Left ventricle myocardium inferior (tissue), 1 donor: ENCODE measurements at regions not wholly inside any gene's neighbourhood (a gene's known extent, or its start where the extent isn't known, plus 50 kb on each side); places are given as distances from the start of the nearest gene placed in this dataset.
A peak's percentile ranks its signal among the peaks of the same experiment; 100 is the strongest.
"Not testable (repeated sequence)": the region's sequence is repeated elsewhere in the genome, so short reads cannot be mapped to it uniquely, and the experiment has no call there.

Experiments
- DNase-seq: peaks from one replicate; pipeline ENCODE4 v3.0.0-alpha.2; 2020
- H3K27ac ChIP-seq: fragments of 200-600 bp; replicated peaks from 2 replicates; pipeline ENCODE4 v1.8.0; 2021
- H3K27me3 ChIP-seq: fragments of 200-600 bp; 2 replicates; pipeline ENCODE4 v1.8.0; 2021; ENCODE audit warnings: low read depth
- H3K36me3 ChIP-seq: fragments of 200-600 bp; 2 replicates; pipeline ENCODE4 v1.8.0; 2021
- H3K4me1 ChIP-seq: fragments of 200-600 bp; 2 replicates; pipeline ENCODE4 v1.8.0; 2021
- H3K4me3 ChIP-seq: fragments of 200-600 bp; 2 replicates; pipeline ENCODE4 v1.8.0; 2021; ENCODE audit warnings: mild to moderate bottlenecking, moderate library complexity
- H3K9me3 ChIP-seq: fragments of 200-600 bp; replicated peaks from 2 replicates; pipeline ENCODE4 v1.8.0; 2021
- intact Hi-C: fragments of 100-400 bp; cut with micrococcal nuclease; formaldehyde crosslinking; loops from one replicate; pipeline ENCODE4 v1.11.0; 2022
- TF ChIP-seq, protein P1 (sequence below): fragments of 200-600 bp; IDR thresholded peaks from 2 replicates; pipeline ENCODE4 v1.8.0; 2021; ENCODE audit warnings: antibody characterized with exemption, mild to moderate bottlenecking, borderline replicate concordance
- donor health status: DM: no; HTN: yes; CAD: no; lungs with severe emphysema.

DNA sequence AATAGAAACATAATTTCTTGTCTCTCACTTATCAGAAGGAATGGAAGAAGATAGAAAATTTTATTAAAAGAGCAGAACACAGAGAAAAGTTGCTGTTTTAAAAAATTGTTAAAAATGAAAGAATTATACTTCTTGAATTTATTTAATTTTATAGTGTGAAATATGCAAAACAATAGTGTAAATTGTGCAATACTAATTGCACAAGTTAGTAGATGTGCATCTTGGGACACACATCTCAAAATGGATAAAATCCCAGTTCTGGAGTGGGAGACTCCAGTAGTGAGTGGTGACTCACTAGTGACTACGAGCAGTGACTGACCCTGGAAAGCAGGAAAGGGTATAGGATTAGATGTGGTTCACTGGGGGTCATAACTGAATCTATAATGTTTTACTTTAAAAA, 223.2 kb downstream of the MSX2 start:
- no peak overlapping the region for H3K27ac ChIP-seq
- intact Hi-C loops, result no loop called here
- no peaks in the 10 kb centered on the region for H3K36me3 ChIP-seq
- DNase-seq, result no peak
- H3K27me3 ChIP-seq, result peaks cover 64% of the 10 kb centered on the region
- TF ChIP-seq, protein P1, sequence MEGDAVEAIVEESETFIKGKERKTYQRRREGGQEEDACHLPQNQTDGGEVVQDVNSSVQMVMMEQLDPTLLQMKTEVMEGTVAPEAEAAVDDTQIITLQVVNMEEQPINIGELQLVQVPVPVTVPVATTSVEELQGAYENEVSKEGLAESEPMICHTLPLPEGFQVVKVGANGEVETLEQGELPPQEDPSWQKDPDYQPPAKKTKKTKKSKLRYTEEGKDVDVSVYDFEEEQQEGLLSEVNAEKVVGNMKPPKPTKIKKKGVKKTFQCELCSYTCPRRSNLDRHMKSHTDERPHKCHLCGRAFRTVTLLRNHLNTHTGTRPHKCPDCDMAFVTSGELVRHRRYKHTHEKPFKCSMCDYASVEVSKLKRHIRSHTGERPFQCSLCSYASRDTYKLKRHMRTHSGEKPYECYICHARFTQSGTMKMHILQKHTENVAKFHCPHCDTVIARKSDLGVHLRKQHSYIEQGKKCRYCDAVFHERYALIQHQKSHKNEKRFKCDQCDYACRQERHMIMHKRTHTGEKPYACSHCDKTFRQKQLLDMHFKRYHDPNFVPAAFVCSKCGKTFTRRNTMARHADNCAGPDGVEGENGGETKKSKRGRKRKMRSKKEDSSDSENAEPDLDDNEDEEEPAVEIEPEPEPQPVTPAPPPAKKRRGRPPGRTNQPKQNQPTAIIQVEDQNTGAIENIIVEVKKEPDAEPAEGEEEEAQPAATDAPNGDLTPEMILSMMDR, result no peak
- no peaks in the 10 kb centered on the region for H3K9me3 ChIP-seq
- H3K4me3 ChIP-seq, result no peak overlapping the region
- H3K4me1 ChIP-seq, result no peaks in the 10 kb centered on the region

DNA sequence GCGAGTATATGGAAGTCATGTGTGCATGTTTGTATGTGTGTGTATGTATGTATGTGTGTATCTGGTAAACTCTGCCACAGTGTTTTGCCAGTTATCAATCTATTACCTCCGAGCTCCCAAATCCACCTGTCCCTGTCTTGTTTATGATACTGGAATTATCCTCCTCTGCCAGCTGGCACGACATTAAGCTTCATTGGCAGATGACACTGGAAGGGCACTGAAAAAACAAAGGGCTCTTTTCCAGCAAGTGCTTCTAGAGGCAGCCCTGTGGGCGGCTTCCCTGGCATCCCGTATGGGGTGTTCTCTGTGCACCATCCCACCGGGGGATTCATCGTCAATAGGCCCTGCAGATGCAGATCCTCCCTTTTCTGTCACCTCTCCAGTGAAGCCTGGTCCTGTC, 221.5 kb downstream of the MSX2 start:
- TF ChIP-seq, protein P1, result no peak
- peaks cover 71% of the 10 kb centered on the region for H3K27me3 ChIP-seq

DNA sequence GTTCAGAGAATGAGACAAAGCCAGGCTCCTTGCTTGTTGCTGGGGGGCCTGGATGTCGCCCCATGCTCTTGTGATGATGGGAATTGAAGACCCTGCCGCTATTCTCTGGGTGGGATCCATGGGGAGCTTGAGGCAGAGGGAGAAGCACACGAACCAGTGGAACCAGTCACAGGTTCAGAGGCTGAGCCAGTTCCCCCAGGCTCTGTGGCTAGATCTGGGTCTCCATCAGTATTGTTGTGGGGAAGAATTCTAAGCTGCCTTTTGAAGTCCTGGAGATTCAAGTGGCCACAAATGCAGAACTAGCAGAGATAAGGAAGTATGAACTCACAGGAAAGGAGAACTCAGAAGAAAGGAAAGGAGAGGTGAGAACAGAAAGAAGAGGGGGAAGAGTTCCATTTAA, 219.4 kb downstream of the MSX2 start:
- Histone ChIP-seq H3K4me3 (no peak overlapping the region), H3K9me3 (no peaks in the 10 kb centered on the region), H3K27me3 (peaks cover 69% of the 10 kb centered on the region), H3K27ac (no peak overlapping the region), H3K36me3 (no peaks in the 10 kb centered on the region), H3K4me1 (no peaks in the 10 kb centered on the region)
- TF ChIP-seq, protein P1, result no peak
- no peak for DNase-seq
- intact Hi-C loops, result no loop called here

More for the DNA sequence above, 221.5 kb downstream of the MSX2 start:
- no peak overlapping the region for H3K27ac ChIP-seq
- no peaks in the 10 kb centered on the region for H3K9me3 ChIP-seq
- no peaks in the 10 kb centered on the region for H3K4me1 ChIP-seq
- H3K4me3 ChIP-seq, result no peak overlapping the region
- H3K36me3 ChIP-seq, result no peaks in the 10 kb centered on the region
- intact Hi-C loops, result no loop called here
- no peak for DNase-seq

DNA sequence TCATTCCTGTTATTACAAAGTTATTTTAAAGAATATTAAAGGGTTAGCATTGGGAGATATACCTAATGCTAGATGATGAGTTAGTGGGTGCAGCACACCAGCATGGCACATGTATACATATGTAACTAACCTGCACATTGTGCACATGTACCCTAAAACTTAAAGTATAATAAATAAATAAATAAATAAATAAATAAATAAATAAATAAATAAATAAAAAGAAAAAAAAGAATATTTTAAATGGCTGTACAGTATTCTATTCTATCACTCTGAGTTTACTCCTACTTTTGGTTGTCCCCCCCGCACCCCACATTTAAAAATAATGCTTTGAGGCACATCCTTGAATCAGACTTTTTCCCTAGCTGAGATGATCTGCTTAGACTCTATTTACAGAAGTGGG, 218.6 kb downstream of the MSX2 start:
- H3K4me3 ChIP-seq, H3K9me3 ChIP-seq, intact Hi-C loops, DNase-seq, H3K27ac ChIP-seq, H3K36me3 ChIP-seq, H3K4me1 ChIP-seq: not testable (repeated sequence)
- peaks cover 66% of the 10 kb centered on the region for H3K27me3 ChIP-seq

DNA sequence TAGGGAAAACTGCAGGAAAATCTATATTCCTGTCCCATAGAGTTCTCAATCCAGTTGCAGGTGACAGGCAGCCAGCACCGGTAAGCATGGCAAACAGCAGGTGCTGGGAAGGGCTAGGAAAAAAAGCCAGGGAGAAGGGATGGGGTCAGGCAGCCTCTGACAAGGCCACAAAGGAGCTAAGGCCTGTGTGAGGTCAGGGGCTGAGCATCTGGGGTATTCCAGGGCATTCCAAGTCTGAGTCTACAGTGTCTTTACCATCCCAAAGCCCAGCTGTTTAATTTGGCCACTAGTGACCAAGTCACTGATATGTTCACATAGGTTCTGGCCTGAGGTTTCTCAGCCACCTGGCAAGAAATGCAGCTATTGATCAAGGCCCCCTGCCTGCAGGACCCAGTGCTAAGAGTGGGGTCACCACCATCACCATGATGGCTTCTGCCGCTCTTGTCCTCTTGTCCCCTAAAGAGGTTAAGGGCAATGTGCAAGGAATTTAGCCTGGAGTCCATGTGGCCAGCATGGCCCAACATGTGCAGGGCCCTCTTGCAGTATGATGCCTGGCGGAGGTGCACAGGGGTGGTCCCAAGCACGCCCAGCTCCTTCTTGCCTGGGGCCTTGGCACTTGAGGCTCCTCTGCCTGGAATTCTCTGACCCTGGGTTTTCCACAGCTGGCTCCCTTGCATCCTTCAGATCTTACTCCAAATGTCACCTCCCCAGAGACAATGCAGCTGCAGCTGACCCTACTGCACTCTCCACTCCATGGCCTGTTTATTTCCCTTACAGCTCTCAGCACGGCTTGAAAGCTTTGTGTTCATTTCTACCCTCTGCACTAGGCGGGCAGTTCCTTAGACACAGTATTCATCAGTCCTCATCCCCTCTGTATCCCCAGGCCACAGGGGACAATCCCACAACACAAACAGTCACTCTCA, 213.1 kb downstream of the MSX2 start:
- TF ChIP-seq, protein P1, result no peak
- DNase-seq, result no peak
- Histone ChIP-seq H3K9me3 (no peaks in the 10 kb centered on the region), H3K27ac (no peak overlapping the region), H3K4me1 (no peaks in the 10 kb centered on the region), H3K36me3 (no peaks in the 10 kb centered on the region), H3K4me3 (no peak overlapping the region), H3K27me3 (peaks cover 46% of the 10 kb centered on the region)
- intact Hi-C loops, result no loop called here

DNA sequence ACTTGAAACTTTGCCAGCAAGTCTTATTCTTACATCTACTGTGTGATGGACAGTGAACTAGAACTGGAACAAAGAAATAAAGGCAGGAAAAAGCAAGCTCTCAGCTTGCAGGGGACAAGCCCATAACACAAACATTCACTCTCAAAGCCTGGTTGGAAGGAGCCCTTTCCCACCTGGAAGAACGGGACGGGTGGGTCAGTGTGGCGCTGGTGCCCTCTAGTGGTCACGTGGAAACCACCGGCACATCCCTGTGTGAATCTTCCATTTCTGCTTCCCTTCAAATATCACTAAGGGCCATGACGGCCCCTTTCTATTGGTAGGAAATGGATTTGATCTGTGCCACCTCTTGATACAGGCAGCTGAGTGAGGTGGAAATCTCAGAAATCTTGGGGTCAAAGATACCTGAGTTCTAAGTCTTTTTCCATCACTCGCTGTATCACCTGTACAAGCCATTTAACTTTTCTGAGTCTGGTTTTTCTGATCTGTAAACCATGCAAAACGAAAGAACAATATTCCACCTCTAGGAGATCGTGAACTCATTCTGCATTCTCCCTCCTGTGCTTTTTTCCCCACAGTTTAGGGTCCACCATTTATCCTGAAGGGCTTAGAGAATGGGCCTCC, 211.6 kb downstream of the MSX2 start:
- Histone ChIP-seq H3K27me3 (peaks cover 35% of the 10 kb centered on the region), H3K36me3 (no peaks in the 10 kb centered on the region), H3K4me3 (no peak overlapping the region), H3K9me3 (peaks cover 4% of the 10 kb centered on the region), H3K4me1 (no peaks in the 10 kb centered on the region), H3K27ac (no peak overlapping the region)
- TF ChIP-seq, protein P1, result peak; percentile 91
- DNase-seq, result peak; percentile 39
- intact Hi-C loops, result no loop called here

DNA sequence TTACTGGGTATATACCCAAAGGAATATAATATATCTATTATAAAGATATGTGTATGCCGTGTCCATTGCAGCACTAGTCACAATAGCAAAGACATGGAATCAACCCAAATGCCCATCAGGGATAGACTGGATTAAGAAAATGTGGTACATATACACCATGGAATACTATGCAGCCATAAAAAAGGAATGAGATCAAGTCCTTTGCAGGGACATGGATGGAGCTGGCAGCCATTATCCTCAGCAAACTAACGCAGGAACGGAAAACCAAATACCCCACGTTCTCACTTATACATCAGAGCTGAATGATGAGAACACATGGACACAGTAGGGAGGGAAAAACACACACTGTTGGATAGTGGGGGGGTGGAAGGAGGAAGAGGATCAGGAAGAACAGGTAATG, 206.7 kb downstream of the MSX2 start:
- H3K4me1 ChIP-seq, H3K9me3 ChIP-seq, H3K27ac ChIP-seq, intact Hi-C loops, H3K4me3 ChIP-seq, DNase-seq, H3K36me3 ChIP-seq: not testable (repeated sequence)
- H3K27me3 ChIP-seq, result peaks cover 16% of the 10 kb centered on the region
